H1 (cell line): ENCODE measurements at regions not wholly inside any gene's neighbourhood (a gene's known extent, or its start where the extent isn't known, plus 50 kb on each side); places are given as distances from the start of the nearest gene placed in this dataset.

Experiments used
- CTCF ChIA-PET: fragments of 300-600 bp; sonication (Branson Sonifier 250); formaldehyde crosslinking; loops from one replicate; lab custom pipeline; 2021; ENCODE audit not compliant: partially characterized antibody; lab: Charles Lee
- POLR2A ChIA-PET: fragments of 300-600 bp; sonication (Branson Sonifier 250); formaldehyde crosslinking; loops from one replicate; lab custom pipeline; 2021; ENCODE audit warnings: inconsistent platforms; ENCODE audit not compliant: partially characterized antibody; lab: Charles Lee
- DNase-seq, 2 experiments: peaks; one replicate each; pipeline versions ENCODE4 v3.0.0 to v3.0.0-alpha.2; 2010 to 2022; ENCODE audit warnings: low spot score in 2 of 2, low read depth in 1 of 2, mixed read lengths in 1 of 2
- FAIRE-seq: peaks from 2 replicates; lab custom pipeline; 2011; peaks lifted over from hg19 to GRCh38; lab: Jason Lieb, UNC
- H2AFZ ChIP-seq: 2 replicates; pipeline ENCODE4 v1.8.1; 2012; ENCODE audit warnings: low read length, inconsistent platforms
- H2AK5ac ChIP-seq: 2 replicates; pipeline ENCODE4 v1.6.1; 2013; ENCODE audit warnings: low read depth, low read length
- H2BK120ac ChIP-seq: replicated peaks from 2 replicates; pipeline ENCODE3; 2013; ENCODE audit warnings: low read depth, low read length, inconsistent platforms
- H2BK12ac ChIP-seq: 2 replicates; pipeline ENCODE4 v1.6.1; 2013; ENCODE audit warnings: low read depth, low read length
- H2BK15ac ChIP-seq: 2 replicates; pipeline ENCODE4 v1.6.1; 2013; ENCODE audit warnings: low read length
- H2BK20ac ChIP-seq: 2 replicates; pipeline ENCODE4 v1.6.1; 2013; ENCODE audit warnings: low read length
- H2BK5ac ChIP-seq: 2 replicates; pipeline ENCODE4 v1.6.1; 2013; ENCODE audit warnings: low read depth, low read length
- H3K14ac ChIP-seq: 2 replicates; pipeline ENCODE4 v1.6.1; 2013; ENCODE audit warnings: inconsistent platforms; ENCODE audit not compliant: insufficient read length
- H3K18ac ChIP-seq: 2 replicates; pipeline ENCODE4 v1.6.1; 2013; ENCODE audit warnings: low read length; ENCODE audit errors: extremely low read depth
- H3K23ac ChIP-seq: 2 replicates; pipeline ENCODE4 v1.6.1; 2013; ENCODE audit warnings: inconsistent platforms; ENCODE audit not compliant: insufficient read length
- H3K23me2 ChIP-seq: 2 replicates; pipeline ENCODE4 v1.6.1; 2013; ENCODE audit warnings: low read depth, low read length
- H3K27ac ChIP-seq: 2 replicates; pipeline ENCODE4 v1.6.1; 2011; ENCODE audit warnings: low read depth, low read length, inconsistent platforms
- H3K27me3 ChIP-seq, 4 experiments: replicated peaks in 1 of 4; 1 replicate in 1 of 4; 2 replicates in 3 of 4; pipeline versions ENCODE4 v1.6.1 to v1.8.1; 2011 to 2013; ENCODE audit warnings: low read length in 3 of 4, mild to moderate bottlenecking in 3 of 4, inconsistent platforms in 2 of 4, mixed read lengths in 2 of 4, moderate library complexity in 1 of 4; ENCODE audit not compliant: control insufficient read depth in 3 of 4, insufficient read depth in 3 of 4; ENCODE audit errors: extremely low read depth in 1 of 4
- H3K36me3 ChIP-seq, 4 experiments: 2 replicates each; pipeline versions ENCODE4 v1.6.1 to v1.8.1; 2011 to 2013; ENCODE audit warnings: mild to moderate bottlenecking in 4 of 4, low read length in 3 of 4, moderate library complexity in 2 of 4, control low read depth in 1 of 4, inconsistent platforms in 1 of 4; ENCODE audit not compliant: insufficient read depth in 4 of 4, control insufficient read depth in 2 of 4
- H3K4ac ChIP-seq: replicated peaks from 2 replicates; pipeline ENCODE3; 2013; ENCODE audit warnings: low read length, low read depth, mixed read lengths, inconsistent platforms; ENCODE audit not compliant: insufficient read length
- H3K4me1 ChIP-seq, 4 experiments: replicated peaks in 1 of 4; 1 replicate in 1 of 4; 2 replicates in 3 of 4; pipeline versions ENCODE4 v1.6.1 to v1.8.1; 2011 to 2013; ENCODE audit warnings: low read length in 3 of 4, inconsistent platforms in 2 of 4, mixed read lengths in 1 of 4; ENCODE audit not compliant: insufficient read depth in 4 of 4, control insufficient read depth in 3 of 4
- H3K4me2 ChIP-seq, 2 experiments: 2 replicates each; pipeline versions ENCODE4 v1.6.1 to v1.8.1; 2011 to 2013; ENCODE audit warnings: low read depth in 2 of 2, low read length in 2 of 2, control low read depth in 1 of 2, inconsistent platforms in 1 of 2, mild to moderate bottlenecking in 1 of 2; ENCODE audit not compliant: insufficient read depth in 1 of 2
- H3K4me3 ChIP-seq, 4 experiments: fragments of 200-600, 300-600 bp in 1 of 4; sonication (generic), shearing (Covaris generic), sonication (Bioruptor Twin) in 1 of 4; 2 replicates each; pipeline versions ENCODE4 v1.5.1 to v1.8.1; 2011 to 2016; ENCODE audit warnings: low read length in 4 of 4, low read depth in 3 of 4, control low read depth in 2 of 4, inconsistent platforms in 2 of 4, mild to moderate bottlenecking in 2 of 4, mixed read lengths in 1 of 4, moderate library complexity in 1 of 4; ENCODE audit not compliant: insufficient read depth in 2 of 4; ENCODE audit errors: extremely low read depth in 1 of 4
- H3K56ac ChIP-seq: replicated peaks from 2 replicates; pipeline ENCODE3; 2013; ENCODE audit warnings: low read depth, mild to moderate bottlenecking, mixed read lengths, low read length, inconsistent platforms; ENCODE audit not compliant: insufficient read length
- H3K79me1 ChIP-seq: 2 replicates; pipeline ENCODE4 v1.6.1; 2013; ENCODE audit warnings: low read depth, low read length, control low read depth
- H3K79me2 ChIP-seq, 2 experiments: 2 replicates each; pipeline versions ENCODE4 v1.6.1 to v1.8.1; 2012 to 2013; ENCODE audit warnings: low read length in 2 of 2, mild to moderate bottlenecking in 2 of 2, inconsistent platforms in 1 of 2; ENCODE audit not compliant: insufficient read depth in 2 of 2, control insufficient read depth in 1 of 2
- H3K9ac ChIP-seq, 4 experiments: replicated peaks in 1 of 4; 1 replicate in 1 of 4; 2 replicates in 3 of 4; pipeline versions ENCODE4 v1.6.1 to v1.8.1; 2011 to 2013; ENCODE audit warnings: low read depth in 3 of 4, low read length in 3 of 4, control low read depth in 2 of 4, mild to moderate bottlenecking in 2 of 4, moderate library complexity in 2 of 4, inconsistent platforms in 1 of 4; ENCODE audit errors: extremely low read depth in 1 of 4
- H3K9me3 ChIP-seq, 2 experiments: 2 replicates each; pipeline versions ENCODE4 v1.6.1 to v1.8.1; 2012 to 2013; ENCODE audit warnings: mild to moderate bottlenecking in 2 of 2, moderate library complexity in 2 of 2, control low read depth in 1 of 2, inconsistent platforms in 1 of 2, low read depth in 1 of 2, low read length in 1 of 2, mixed read lengths in 1 of 2; ENCODE audit not compliant: insufficient read depth in 2 of 2
- H4K20me1 ChIP-seq, 2 experiments: replicated peaks in 1 of 2; 2 replicates each; pipeline versions ENCODE3 to v1.8.1; 2011 to 2013; ENCODE audit warnings: inconsistent platforms in 2 of 2, low read length in 2 of 2, mild to moderate bottlenecking in 1 of 2; ENCODE audit not compliant: insufficient read depth in 2 of 2, control insufficient read depth in 1 of 2
- H4K5ac ChIP-seq: 2 replicates; pipeline ENCODE4 v1.6.1; 2013; ENCODE audit warnings: low read length, low read depth, mixed read lengths, inconsistent platforms; ENCODE audit not compliant: insufficient read length
- H4K8ac ChIP-seq: 2 replicates; pipeline ENCODE4 v1.8.0; 2013; ENCODE audit warnings: mild to moderate bottlenecking, moderate library complexity, low read length, inconsistent platforms; ENCODE audit not compliant: insufficient read depth; ENCODE audit errors: extremely low read depth
- H4K91ac ChIP-seq: replicated peaks from 2 replicates; pipeline ENCODE3; 2013; ENCODE audit warnings: low read length, mixed read lengths, inconsistent platforms; ENCODE audit not compliant: insufficient read length
- EGR1 ChIP-seq: IDR thresholded peaks from 2 replicates; pipeline ENCODE4 v1.6.1; 2011; ENCODE audit warnings: low read depth, low read length, borderline replicate concordance
- EP300 ChIP-seq, 2 experiments: IDR thresholded peaks; 1 replicate in 1 of 2; 2 replicates in 1 of 2; pipeline ENCODE4 v1.6.1; 2011 to 2012; ENCODE audit warnings: low read depth in 2 of 2, low read length in 2 of 2, mild to moderate bottlenecking in 2 of 2, borderline replicate concordance in 1 of 2, inconsistent platforms in 1 of 2, moderate library complexity in 1 of 2
- GTF2F1 ChIP-seq: IDR thresholded peaks from 2 replicates; pipeline ENCODE4 v1.6.1; 2012; ENCODE audit warnings: low read depth, low read length, improper control_type of control experiment, borderline replicate concordance
- HDAC6 ChIP-seq: IDR thresholded peaks from one replicate; pipeline ENCODE4 v1.7.1; 2012; ENCODE audit warnings: low read depth, mild to moderate bottlenecking, inconsistent platforms, low read length, moderate library complexity
- KDM1A ChIP-seq: fragments of 200-600, 300-600 bp; sonication (generic); IDR thresholded peaks from 2 replicates; pipeline ENCODE4 v1.7.1; 2016; ENCODE audit warnings: mild to moderate bottlenecking, low read length, borderline replicate concordance
- NRF1 ChIP-seq: IDR thresholded peaks from 2 replicates; pipeline ENCODE4 v1.6.1; 2011; ENCODE audit warnings: mild to moderate bottlenecking, low read depth, low read length, improper control_type of control experiment
- PHF8 ChIP-seq: fragments of 200-600 bp; sonication (generic); conservative IDR thresholded peaks from 2 replicates; pipeline ENCODE4 v1.7.1; 2012; ENCODE audit warnings: low read depth, mild to moderate bottlenecking, inconsistent platforms, low read length, moderate library complexity
- POU5F1 ChIP-seq: IDR thresholded peaks from 2 replicates; pipeline ENCODE4 v1.6.1; 2011; ENCODE audit warnings: low read depth, mild to moderate bottlenecking, low read length, moderate library complexity
- RXRA ChIP-seq: IDR thresholded peaks from 2 replicates; pipeline ENCODE4 v1.6.1; 2011; ENCODE audit warnings: low read depth, mild to moderate bottlenecking, low read length, moderate library complexity; ENCODE audit not compliant: insufficient read depth
- SIRT6 ChIP-seq: IDR thresholded peaks from one replicate; pipeline ENCODE4 v1.7.1; 2012; ENCODE audit warnings: low read length, inconsistent platforms
- SP4 ChIP-seq: IDR thresholded peaks from 2 replicates; pipeline ENCODE4 v1.6.1; 2012; ENCODE audit warnings: low read length, inconsistent platforms
- WGBS, 2 experiments: shearing (Covaris generic) in 1 of 2; methylation state at CpG; one replicate each; pipeline versions ENCODE4 v1.1.6 to v1.1.7; 2013 to 2015; ENCODE audit warnings: low lambda C conversion rate in 2 of 2, mixed read lengths in 2 of 2, inconsistent platforms in 1 of 2, low coverage in 1 of 2, missing lambda C conversion rate in 1 of 2; ENCODE audit not compliant: insufficient replicate concordance in 2 of 2, insufficient coverage in 1 of 2, insufficient read length in 1 of 2; ENCODE audit errors: extremely low coverage in 1 of 2, missing lambda C conversion rate in 1 of 2; 5-methylcytosine and 5-hydroxymethylcytosine counted together
- TF ChIP-seq, protein P1 (sequence below): IDR thresholded peaks from 2 replicates; pipeline ENCODE4 v1.6.1; 2012; ENCODE audit warnings: inconsistent platforms
- TF ChIP-seq, protein P2 (sequence below): IDR thresholded peaks from 2 replicates; pipeline ENCODE4 v1.6.1; 2012; ENCODE audit warnings: low read length, inconsistent platforms

DNA sequence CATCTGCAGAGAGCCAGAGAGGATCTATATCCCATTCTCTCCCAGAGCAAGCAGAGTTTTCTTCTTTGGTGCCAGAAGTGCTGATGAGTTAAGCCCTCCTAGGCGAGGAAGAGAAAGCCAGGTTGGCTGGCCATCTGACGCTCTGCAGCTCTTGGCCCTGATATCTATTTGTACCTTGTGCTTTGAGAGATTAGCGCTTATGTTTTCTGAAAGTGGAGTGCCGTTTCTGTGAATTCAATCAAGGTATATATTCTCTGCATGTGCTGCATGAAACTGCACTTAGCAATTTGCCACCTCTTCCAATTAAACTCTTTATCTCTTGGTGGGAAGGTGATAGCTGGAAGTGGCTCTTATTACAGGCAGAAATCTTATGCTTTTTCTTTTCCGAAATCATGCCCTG lies 177.5 kb downstream of the LPIN1 start:
- Histone ChIP-seq H3K79me2 (no peaks in the 10 kb centered on the region), H2BK12ac (no peak overlapping the region), H4K20me1 (no peaks in the 10 kb centered on the region), H3K18ac (no peak overlapping the region), H3K27me3 (no peaks in the 10 kb centered on the region; a peak in 1 of 7 replicates), H4K91ac (no peak overlapping the region), H3K36me3 (no peaks in the 10 kb centered on the region), H3K9ac (no peak overlapping the region), H3K14ac (no peak overlapping the region), H3K4me1 (peaks cover 0 to 6% (median 2%) of the 10 kb centered on the region in 4 experiments; a peak in 4 of 7 replicates), H3K27ac (no peak overlapping the region), H3K23ac (no peak overlapping the region), H3K4me2 (no peak overlapping the region), H4K8ac (no peak overlapping the region), H2BK20ac (no peak overlapping the region), H2BK15ac (no peak overlapping the region), H3K79me1 (no peaks in the 10 kb centered on the region), H4K5ac (no peak overlapping the region), H2BK120ac (no peak overlapping the region), H3K4ac (no peak overlapping the region), H2BK5ac (no peak overlapping the region), H2AFZ (no peak overlapping the region), H3K56ac (no peak overlapping the region), H3K9me3 (no peaks in the 10 kb centered on the region; a peak in 1 of 4 replicates), H3K4me3 (no peak overlapping the region), H2AK5ac (no peak overlapping the region), H3K23me2 (no peaks in the 10 kb centered on the region)
- DNase-seq (no peak), FAIRE-seq (no peak)
- ChIA-PET CTCF (interaction anchor here (0.6 to 1.1 kb wide), 4 partner anchors 8 to 814 kb away, joined by 3 to 4 read pairs (median 3); no protein-coding TSS in a partner anchor), POLR2A (no interaction called here)
- 93% methylated on average over 5 of the region's 5 CpGs; no CpG with 5 or more reads in 1 of the 2 experiments for WGBS, 2 experiments
- TF ChIP-seq HDAC6 (no peak), SIRT6 (no peak), EP300 (IDR thresholded peaks at IDR 0.05; ENCODE audit: borderline replicate concordance in 1 of 2, low read depth in 2 of 2, low read length in 2 of 2) (no peak), GTF2F1 (no peak), KDM1A (no peak), NRF1 (no peak), POU5F1 (no peak), EGR1 (no peak), SP4 (no peak), PHF8 (no peak), RXRA (no peak)
- TF ChIP-seq, protein P1, sequence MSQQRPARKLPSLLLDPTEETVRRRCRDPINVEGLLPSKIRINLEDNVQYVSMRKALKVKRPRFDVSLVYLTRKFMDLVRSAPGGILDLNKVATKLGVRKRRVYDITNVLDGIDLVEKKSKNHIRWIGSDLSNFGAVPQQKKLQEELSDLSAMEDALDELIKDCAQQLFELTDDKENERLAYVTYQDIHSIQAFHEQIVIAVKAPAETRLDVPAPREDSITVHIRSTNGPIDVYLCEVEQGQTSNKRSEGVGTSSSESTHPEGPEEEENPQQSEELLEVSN = no peak
- TF ChIP-seq, protein P2, sequence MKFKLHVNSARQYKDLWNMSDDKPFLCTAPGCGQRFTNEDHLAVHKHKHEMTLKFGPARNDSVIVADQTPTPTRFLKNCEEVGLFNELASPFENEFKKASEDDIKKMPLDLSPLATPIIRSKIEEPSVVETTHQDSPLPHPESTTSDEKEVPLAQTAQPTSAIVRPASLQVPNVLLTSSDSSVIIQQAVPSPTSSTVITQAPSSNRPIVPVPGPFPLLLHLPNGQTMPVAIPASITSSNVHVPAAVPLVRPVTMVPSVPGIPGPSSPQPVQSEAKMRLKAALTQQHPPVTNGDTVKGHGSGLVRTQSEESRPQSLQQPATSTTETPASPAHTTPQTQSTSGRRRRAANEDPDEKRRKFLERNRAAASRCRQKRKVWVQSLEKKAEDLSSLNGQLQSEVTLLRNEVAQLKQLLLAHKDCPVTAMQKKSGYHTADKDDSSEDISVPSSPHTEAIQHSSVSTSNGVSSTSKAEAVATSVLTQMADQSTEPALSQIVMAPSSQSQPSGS = no peak
